ENCODE measurements at regions not wholly inside any gene's neighbourhood (a gene's known extent, or its start where the extent isn't known, plus 50 kb on each side); places are given as distances from the start of the nearest gene placed in this dataset.

DNA sequence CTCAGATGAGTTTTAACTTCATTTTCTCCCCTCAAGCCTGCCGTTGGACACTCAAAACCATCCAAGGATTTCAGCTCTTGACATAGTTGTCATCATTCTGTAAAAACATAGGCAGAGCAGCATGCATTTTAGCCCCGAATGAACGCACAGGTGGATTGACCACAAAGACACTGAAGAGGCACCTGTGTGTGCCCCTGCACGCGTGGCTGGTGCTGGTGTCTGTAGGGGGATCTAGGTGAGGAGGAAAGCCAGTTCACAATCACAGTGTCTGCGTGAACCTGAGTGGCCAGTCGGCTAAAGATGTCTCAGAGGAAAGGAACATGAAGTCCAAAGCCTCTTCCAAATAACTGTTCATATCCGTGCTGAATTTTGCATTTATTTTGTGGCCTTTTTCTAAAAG, 309.2 kb downstream of the QKI start:
- POLR2A ChIA-PET (ENCODE audit: unreplicated experiment) = no interaction called here
- no peak overlapping the region for H2AFZ ChIP-seq (replicated peaks; ENCODE audit: low read length, poor library complexity)
- no peak overlapping the region for H4K91ac ChIP-seq (ENCODE audit: insufficient read depth, low read depth, low read length)
- no peak overlapping the region for H3K18ac ChIP-seq (ENCODE audit: low read depth, low read length)
- no peak overlapping the region for H3K9ac ChIP-seq (ENCODE audit: low read depth, low read length)
- no peaks in the 10 kb centered on the region for H3K9me3 ChIP-seq (ENCODE audit: control insufficient read depth, insufficient read depth, low read length)
- H2BK20ac ChIP-seq (ENCODE audit: low read depth, low read length) = no peak overlapping the region
- H2BK5ac ChIP-seq (ENCODE audit: low read depth, low read length, poor library complexity, severe bottlenecking) = no peak overlapping the region
- H2BK15ac ChIP-seq (ENCODE audit: low read depth, low read length) = no peak overlapping the region
- no peak overlapping the region for H2AK9ac ChIP-seq (replicated peaks; ENCODE audit: low read depth, low read length, poor library complexity)
- no peaks in the 10 kb centered on the region for H3K36me3 ChIP-seq (ENCODE audit: control insufficient read depth, insufficient read depth, low read length)
- H3K14ac ChIP-seq (replicated peaks; ENCODE audit: low read depth, low read length) = no peak overlapping the region
- H3K4ac ChIP-seq (ENCODE audit: low read depth, low read length) = no peak overlapping the region
- H3K56ac ChIP-seq (ENCODE audit: extremely low read depth, insufficient read depth, low read length) = no peak overlapping the region
- no peak overlapping the region for H2AK5ac ChIP-seq (ENCODE audit: low read depth, low read length)
- ATAC-seq (ENCODE audit: low read depth) (no peak), DNase-seq (no peak)
- no peak overlapping the region for H3K4me3 ChIP-seq (ENCODE audit: insufficient read depth, low read depth, low read length)
- no peak overlapping the region for H2BK120ac ChIP-seq (ENCODE audit: low read depth, low read length)
- CTCF ChIA-PET = no interaction called here
- H4K8ac ChIP-seq (ENCODE audit: low read depth in 2 of 2, low read length in 2 of 2) = no peak overlapping the region
- H3K4me2 ChIP-seq (ENCODE audit: low read depth, low read length) = no peak overlapping the region
- H3K4me1 ChIP-seq (ENCODE audit: control insufficient read depth, insufficient read depth, low read length) = no peaks in the 10 kb centered on the region
- H3K27me3 ChIP-seq (ENCODE audit: control insufficient read depth, insufficient read depth, low read length) = peaks cover 6% of the 10 kb centered on the region; the same call in 1 of the 2 replicates
- in situ Hi-C loops (cut with MboI; ENCODE audit: low sequenced_read_pairs) = no loop called here
- no peaks in the 10 kb centered on the region for H3K79me1 ChIP-seq (ENCODE audit: low read depth in 1 of 2, low read length in 2 of 2)
- intact Hi-C loops (cut with micrococcal nuclease) = no loop called here
- no peaks in the 10 kb centered on the region for H4K20me1 ChIP-seq (ENCODE audit: insufficient read depth, low read length)
- H3K9me1 ChIP-seq (ENCODE audit: insufficient read depth, low read length) = no peaks in the 10 kb centered on the region
- TF ChIP-seq RCOR1 (IDR thresholded peaks at IDR 0.05; ENCODE audit: insufficient replicate concordance, low read length) (no peak), NFE2L2 (IDR thresholded peaks at IDR 0.05; ENCODE audit: low read depth, low read length) (no peak), RFX5 (IDR thresholded peaks at IDR 0.05; ENCODE audit: low read depth, low read length) (no peak), SMC3 (IDR thresholded peaks at IDR 0.05; ENCODE audit: low read depth, low read length) (no peak), RAD21 (IDR thresholded peaks at IDR 0.05; ENCODE audit: low read length) (no peak), POLR2A (IDR thresholded peaks at IDR 0.05; ENCODE audit: low read depth, low read length) (no peak)
- TF ChIP-seq, protein P1, sequence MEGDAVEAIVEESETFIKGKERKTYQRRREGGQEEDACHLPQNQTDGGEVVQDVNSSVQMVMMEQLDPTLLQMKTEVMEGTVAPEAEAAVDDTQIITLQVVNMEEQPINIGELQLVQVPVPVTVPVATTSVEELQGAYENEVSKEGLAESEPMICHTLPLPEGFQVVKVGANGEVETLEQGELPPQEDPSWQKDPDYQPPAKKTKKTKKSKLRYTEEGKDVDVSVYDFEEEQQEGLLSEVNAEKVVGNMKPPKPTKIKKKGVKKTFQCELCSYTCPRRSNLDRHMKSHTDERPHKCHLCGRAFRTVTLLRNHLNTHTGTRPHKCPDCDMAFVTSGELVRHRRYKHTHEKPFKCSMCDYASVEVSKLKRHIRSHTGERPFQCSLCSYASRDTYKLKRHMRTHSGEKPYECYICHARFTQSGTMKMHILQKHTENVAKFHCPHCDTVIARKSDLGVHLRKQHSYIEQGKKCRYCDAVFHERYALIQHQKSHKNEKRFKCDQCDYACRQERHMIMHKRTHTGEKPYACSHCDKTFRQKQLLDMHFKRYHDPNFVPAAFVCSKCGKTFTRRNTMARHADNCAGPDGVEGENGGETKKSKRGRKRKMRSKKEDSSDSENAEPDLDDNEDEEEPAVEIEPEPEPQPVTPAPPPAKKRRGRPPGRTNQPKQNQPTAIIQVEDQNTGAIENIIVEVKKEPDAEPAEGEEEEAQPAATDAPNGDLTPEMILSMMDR (conservative IDR thresholded peaks at IDR 0.05; ENCODE audit: low read depth, low read length) = no peak
- TF ChIP-seq, protein P2, sequence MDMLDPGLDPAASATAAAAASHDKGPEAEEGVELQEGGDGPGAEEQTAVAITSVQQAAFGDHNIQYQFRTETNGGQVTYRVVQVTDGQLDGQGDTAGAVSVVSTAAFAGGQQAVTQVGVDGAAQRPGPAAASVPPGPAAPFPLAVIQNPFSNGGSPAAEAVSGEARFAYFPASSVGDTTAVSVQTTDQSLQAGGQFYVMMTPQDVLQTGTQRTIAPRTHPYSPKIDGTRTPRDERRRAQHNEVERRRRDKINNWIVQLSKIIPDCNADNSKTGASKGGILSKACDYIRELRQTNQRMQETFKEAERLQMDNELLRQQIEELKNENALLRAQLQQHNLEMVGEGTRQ (IDR thresholded peaks at IDR 0.05; ENCODE audit: low read depth, low read length) = no peak
- TF ChIP-seq, protein P3, sequence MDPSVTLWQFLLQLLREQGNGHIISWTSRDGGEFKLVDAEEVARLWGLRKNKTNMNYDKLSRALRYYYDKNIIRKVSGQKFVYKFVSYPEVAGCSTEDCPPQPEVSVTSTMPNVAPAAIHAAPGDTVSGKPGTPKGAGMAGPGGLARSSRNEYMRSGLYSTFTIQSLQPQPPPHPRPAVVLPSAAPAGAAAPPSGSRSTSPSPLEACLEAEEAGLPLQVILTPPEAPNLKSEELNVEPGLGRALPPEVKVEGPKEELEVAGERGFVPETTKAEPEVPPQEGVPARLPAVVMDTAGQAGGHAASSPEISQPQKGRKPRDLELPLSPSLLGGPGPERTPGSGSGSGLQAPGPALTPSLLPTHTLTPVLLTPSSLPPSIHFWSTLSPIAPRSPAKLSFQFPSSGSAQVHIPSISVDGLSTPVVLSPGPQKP (IDR thresholded peaks at IDR 0.05; ENCODE audit: borderline replicate concordance, low read depth, low read length) = no peak
- 95% methylated on average over 3 of the region's 8 CpGs; no CpG with 5 or more reads in 1 of the 2 experiments for WGBS, 2 experiments (ENCODE audit: extremely low coverage in 2 of 2, insufficient read length in 1 of 2)
- dilution Hi-C loops (cut with HindIII; ENCODE audit: low sequenced_read_pairs, unreplicated experiment) = no loop called here
- H3K27ac ChIP-seq (ENCODE audit: insufficient read depth, low read length) = no peak overlapping the region
- no peak overlapping the region for H4K5ac ChIP-seq (ENCODE audit: low read depth, low read length)
- no TSS peak for BruUV-seq (replicated peaks)
- H3K23ac ChIP-seq (ENCODE audit: low read depth, low read length) = no peak overlapping the region

All from IMR-90 (cell line).